Mesenchymal stem cell (in vitro differentiated cells and primary cell): ENCODE measurements at regions not wholly inside any gene's neighbourhood (a gene's known extent, or its start where the extent isn't known, plus 50 kb on each side); places are given as distances from the start of the nearest gene placed in this dataset.

Experiments used
- DNase-seq: peaks from one replicate; pipeline ENCODE4 v3.0.0-alpha.2; 2013
- H2AFZ ChIP-seq: one replicate; pipeline ENCODE4 v1.6.1; 2013; ENCODE audit warnings: low read depth, mild to moderate bottlenecking, control low read depth, inconsistent platforms, low read length, moderate library complexity
- H2AK5ac ChIP-seq: 2 replicates; pipeline ENCODE4 v1.6.1; 2013; ENCODE audit warnings: low read length, moderate library complexity, mild to moderate bottlenecking, inconsistent platforms; ENCODE audit not compliant: severe bottlenecking
- H2BK120ac ChIP-seq: one replicate; pipeline ENCODE4 v1.6.1; 2013; ENCODE audit warnings: low read depth, mild to moderate bottlenecking, inconsistent platforms, low read length, moderate library complexity
- H2BK12ac ChIP-seq, 2 experiments: one replicate each; pipeline ENCODE4 v1.6.1; 2013; ENCODE audit warnings: inconsistent platforms in 2 of 2, low read length in 2 of 2, mild to moderate bottlenecking in 2 of 2, moderate library complexity in 2 of 2, control low read depth in 1 of 2
- H2BK15ac ChIP-seq: one replicate; pipeline ENCODE4 v1.6.1; 2013; ENCODE audit warnings: mild to moderate bottlenecking, low read depth, inconsistent platforms; ENCODE audit not compliant: poor library complexity, severe bottlenecking
- H2BK5ac ChIP-seq: 2 replicates; pipeline ENCODE4 v1.6.1; 2013; ENCODE audit warnings: low read depth, mild to moderate bottlenecking, low read length, control low read depth, inconsistent platforms; ENCODE audit not compliant: poor library complexity, severe bottlenecking
- H3K14ac ChIP-seq, 2 experiments: one replicate each; pipeline ENCODE4 v1.6.1; 2013; ENCODE audit warnings: inconsistent platforms in 2 of 2, low read length in 2 of 2, control low read depth in 1 of 2, mild to moderate bottlenecking in 1 of 2, moderate library complexity in 1 of 2
- H3K18ac ChIP-seq, 2 experiments: one replicate each; pipeline ENCODE4 v1.6.1; 2013; ENCODE audit warnings: inconsistent platforms in 2 of 2, low read length in 2 of 2, control low read depth in 1 of 2, low read depth in 1 of 2, mild to moderate bottlenecking in 1 of 2
- H3K23ac ChIP-seq, 2 experiments: one replicate each; pipeline ENCODE4 v1.6.1; 2013; ENCODE audit warnings: inconsistent platforms in 2 of 2, low read length in 2 of 2, mild to moderate bottlenecking in 2 of 2, moderate library complexity in 2 of 2, control low read depth in 1 of 2
- H3K27ac ChIP-seq: 2 replicates; pipeline ENCODE4 v1.5.1; 2013; ENCODE audit warnings: mild to moderate bottlenecking, moderate library complexity, low read length, control low read depth, inconsistent platforms; ENCODE audit not compliant: poor library complexity, severe bottlenecking
- H3K27me3 ChIP-seq, 2 experiments: 2 replicates each; pipeline versions ENCODE4 v1.6.1 to v1.7.0; 2013; ENCODE audit warnings: low read length in 2 of 2, mild to moderate bottlenecking in 2 of 2, moderate library complexity in 2 of 2, control low read depth in 1 of 2, inconsistent platforms in 1 of 2; ENCODE audit not compliant: control insufficient read depth in 1 of 2, insufficient read depth in 1 of 2
- H3K36me3 ChIP-seq, 2 experiments: 2 replicates each; pipeline versions ENCODE4 v1.6.1 to v1.7.0; 2013; ENCODE audit warnings: low read length in 2 of 2, control low read depth in 1 of 2, inconsistent platforms in 1 of 2, low read depth in 1 of 2, mild to moderate bottlenecking in 1 of 2; ENCODE audit not compliant: insufficient read depth in 2 of 2, control insufficient read depth in 1 of 2
- H3K4ac ChIP-seq, 2 experiments: one replicate each; pipeline ENCODE4 v1.6.1; 2013; ENCODE audit warnings: inconsistent platforms in 2 of 2, low read length in 2 of 2, mild to moderate bottlenecking in 2 of 2, moderate library complexity in 2 of 2, control low read depth in 1 of 2, low read depth in 1 of 2
- H3K4me1 ChIP-seq: 2 replicates; pipeline ENCODE4 v1.6.1; 2013; ENCODE audit warnings: low read depth, low read length, control low read depth; ENCODE audit not compliant: control insufficient read depth, insufficient read depth
- H3K4me2 ChIP-seq: 2 replicates; pipeline ENCODE4 v1.6.1; 2013; ENCODE audit warnings: low read length, mild to moderate bottlenecking, inconsistent platforms; ENCODE audit not compliant: poor library complexity, severe bottlenecking
- H3K4me3 ChIP-seq, 2 experiments: 2 replicates each; pipeline versions ENCODE4 v1.5.1 to v1.7.0; 2013; ENCODE audit warnings: low read length in 2 of 2, mild to moderate bottlenecking in 2 of 2, control low read depth in 1 of 2, low read depth in 1 of 2; ENCODE audit not compliant: insufficient read depth in 1 of 2
- H3K79me1 ChIP-seq: replicated peaks from 2 replicates; pipeline ENCODE4 v1.6.1; 2013; ENCODE audit warnings: mild to moderate bottlenecking, control low read depth, low read length, inconsistent platforms; ENCODE audit not compliant: poor library complexity, severe bottlenecking
- H3K9ac ChIP-seq: 2 replicates; pipeline ENCODE4 v1.7.0; 2013; ENCODE audit warnings: mild to moderate bottlenecking, low read length, moderate library complexity
- H3K9me3 ChIP-seq: 2 replicates; pipeline ENCODE4 v1.7.0; 2013; ENCODE audit warnings: mild to moderate bottlenecking, low read length; ENCODE audit not compliant: control insufficient read depth
- H4K8ac ChIP-seq: one replicate; pipeline ENCODE4 v1.6.1; 2013; ENCODE audit warnings: inconsistent platforms, mild to moderate bottlenecking, low read length, moderate library complexity
- H4K91ac ChIP-seq: one replicate; pipeline ENCODE4 v1.6.1; 2013; ENCODE audit warnings: mild to moderate bottlenecking, low read length, inconsistent platforms
- WGBS: methylation state at CpG from one replicate; pipeline ENCODE4 v1.1.7; 2013; ENCODE audit warnings: mixed read lengths; 5-methylcytosine and 5-hydroxymethylcytosine counted together

- Histone ChIP-seq H3K14ac (no peak overlapping the region), H4K91ac (no peak overlapping the region), H2BK120ac (no peak overlapping the region), H4K8ac (no peak overlapping the region), H3K9me3 (peaks cover 9% of the 10 kb centered on the region), H2BK15ac (no peak overlapping the region), H3K23ac (no peak overlapping the region), H3K4ac (no peak overlapping the region), H3K27ac (no peak overlapping the region), H2BK12ac (no peak overlapping the region), H3K36me3 (no peaks in the 10 kb centered on the region), H3K9ac (no peak overlapping the region), H3K18ac (no peak overlapping the region), H3K4me1 (peaks cover 1% of the 10 kb centered on the region), H2BK5ac (no peak overlapping the region), H2AK5ac (no peak overlapping the region), H3K79me1 (no peaks in the 10 kb centered on the region), H3K4me3 (no peak overlapping the region), H2AFZ (no peak overlapping the region), H3K27me3 (peaks cover 6 to 17% of the 10 kb centered on the region in 2 experiments), H3K4me2 (no peak overlapping the region)
- WGBS, result 67% methylated on average over 4 of the region's 6 CpGs
- DNase-seq, result no peak
These were observed 109.3 kb upstream of the APC start for GRCh38 chr5:112628214-112628980.

- WGBS, result 63% methylated on average over 3 of the region's 3 CpGs
- Histone ChIP-seq H3K9ac (no peak overlapping the region), H3K27me3 (peaks cover 7 to 17% of the 10 kb centered on the region in 2 experiments), H2BK120ac (no peak overlapping the region), H2AFZ (no peak overlapping the region), H3K4me2 (no peak overlapping the region), H3K23ac (no peak overlapping the region), H3K14ac (no peak overlapping the region), H3K9me3 (peaks cover 9% of the 10 kb centered on the region), H3K18ac (no peak overlapping the region), H3K4me3 (no peak overlapping the region), H3K4me1 (peaks cover 1% of the 10 kb centered on the region), H3K79me1 (no peaks in the 10 kb centered on the region), H2AK5ac (no peak overlapping the region), H3K27ac (no peak overlapping the region), H2BK5ac (no peak overlapping the region), H2BK12ac (no peak overlapping the region), H3K36me3 (no peaks in the 10 kb centered on the region), H4K91ac (no peak overlapping the region), H4K8ac (no peak overlapping the region), H2BK15ac (no peak overlapping the region), H3K4ac (no peak overlapping the region)
- no peak for DNase-seq
These were observed 107.3 kb upstream of the APC start for GRCh38 chr5:112630246-112631009.

GRCh38 chr5:112634166-112634565 lies 103.5 kb upstream of the APC start:
- no peak overlapping the region for H2AFZ ChIP-seq
- no peaks in the 10 kb centered on the region for H3K79me1 ChIP-seq
- no peak overlapping the region for H4K8ac ChIP-seq
- no peak overlapping the region for H3K27ac ChIP-seq
- no peak overlapping the region for H4K91ac ChIP-seq
- H2AK5ac ChIP-seq, result no peak overlapping the region
- H3K9me3 ChIP-seq, result peaks cover 9% of the 10 kb centered on the region
- no peaks in the 10 kb centered on the region for H3K4me1 ChIP-seq
- H3K4ac ChIP-seq, result no peak overlapping the region
- no peak overlapping the region for H2BK15ac ChIP-seq
- no peak overlapping the region for H3K14ac ChIP-seq
- no peak overlapping the region for H3K18ac ChIP-seq
- DNase-seq, result no peak
- H2BK120ac ChIP-seq, result no peak overlapping the region
- no peak overlapping the region for H3K4me3 ChIP-seq
- H2BK5ac ChIP-seq, result no peak overlapping the region
- no peak overlapping the region for H3K23ac ChIP-seq
- no peak overlapping the region for H2BK12ac ChIP-seq
- H3K36me3 ChIP-seq, result no peaks in the 10 kb centered on the region
- WGBS, result no CpG with 5 or more reads among the region's 1 CpG
- H3K27me3 ChIP-seq, result peaks cover 4% of the 10 kb centered on the region in 2 experiments
- H3K9ac ChIP-seq, result no peak overlapping the region
- no peak overlapping the region for H3K4me2 ChIP-seq

- Histone ChIP-seq H3K9ac (no peak overlapping the region), H2BK12ac (no peak overlapping the region), H3K14ac (no peak overlapping the region), H3K18ac (no peak overlapping the region), H3K23ac (no peak overlapping the region), H3K4me1 (no peaks in the 10 kb centered on the region), H3K9me3 (peaks cover 9% of the 10 kb centered on the region), H2BK15ac (no peak overlapping the region), H3K79me1 (no peaks in the 10 kb centered on the region), H3K4me3 (no peak overlapping the region), H4K8ac (no peak overlapping the region), H3K36me3 (no peaks in the 10 kb centered on the region), H3K27ac (no peak overlapping the region), H2BK5ac (no peak overlapping the region), H3K4ac (no peak overlapping the region), H2AK5ac (no peak overlapping the region), H2AFZ (no peak overlapping the region), H3K27me3 (peaks cover 4% of the 10 kb centered on the region in 2 experiments), H3K4me2 (no peak overlapping the region), H2BK120ac (no peak overlapping the region), H4K91ac (no peak overlapping the region)
- WGBS, result 56% methylated on average over 2 of the region's 3 CpGs
- no peak for DNase-seq
These were observed 102.9 kb upstream of the APC start for GRCh38 chr5:112634796-112635195.
